ENCODE measurements at regions not wholly inside any gene's neighbourhood (a gene's known extent, or its start where the extent isn't known, plus 50 kb on each side); places are given as distances from the start of the nearest gene placed in this dataset.
"Not testable (repeated sequence)": the region's sequence is repeated elsewhere in the genome, so short reads cannot be mapped to it uniquely, and the experiment has no call there.

GRCh38 chr14:21852775-21853174, 179.2 kb upstream of the OR4E1 start:
- Mint-ChIP-seq H3K4me3 (no peak overlapping the region), H3K36me3 (no peaks in the 10 kb centered on the region), H3K27ac (no peak overlapping the region), H3K4me1 (peaks cover 10% of the 10 kb centered on the region), H3K9me3 (no peaks in the 10 kb centered on the region), H3K27me3 (ENCODE audit: low read depth in 3 of 3) (peaks cover 0 to 2% (median 0%) of the 10 kb centered on the region in 3 donors)
- DNase-seq, result no peak
- H4K20me1 ChIP-seq (ENCODE audit: insufficient read depth, low read length), result no peaks in the 10 kb centered on the region
- no peaks in the 10 kb centered on the region for H3K4me1 ChIP-seq (ENCODE audit: control insufficient read depth in 1 of 2, insufficient read depth in 2 of 2, low read length in 2 of 2)
- H3K9me3 ChIP-seq (replicated peaks in 1 of 2; ENCODE audit: control insufficient read depth in 1 of 2, insufficient read depth in 1 of 2, low read length in 2 of 2), result no peaks in the 10 kb centered on the region
- no peaks in the 10 kb centered on the region for H3K27me3 ChIP-seq (ENCODE audit: control insufficient read depth in 2 of 2, insufficient read depth in 2 of 2, low read length in 2 of 2)
- intact Hi-C loops (cut with micrococcal nuclease), result no loop called here
- no peak overlapping the region for H3K9ac ChIP-seq (ENCODE audit: insufficient read depth, low read length, poor library complexity, severe bottlenecking)
- no peaks in the 10 kb centered on the region for H3K36me3 ChIP-seq (replicated peaks in 1 of 2; ENCODE audit: control insufficient read depth in 1 of 2, insufficient read depth in 2 of 2, low read length in 2 of 2)
- no peak overlapping the region for H3K27ac ChIP-seq (ENCODE audit: low read depth in 1 of 2, low read length in 2 of 2)
- no peak for TF ChIP-seq CTCF (IDR thresholded peaks at IDR 0.05)
- H3K4me3 ChIP-seq (replicated peaks in 1 of 3; ENCODE audit: low read depth in 2 of 3, low read length in 3 of 3), result no peak overlapping the region
- H3K79me2 ChIP-seq (ENCODE audit: insufficient read depth, low read length), result no peaks in the 10 kb centered on the region
- WGBS (ENCODE audit: insufficient coverage), result 50% methylated on average over 2 of the region's 3 CpGs
- H3K4me2 ChIP-seq (replicated peaks; ENCODE audit: extremely low read depth, low read length, poor library complexity, severe bottlenecking), result no peak overlapping the region
- H2AFZ ChIP-seq (ENCODE audit: insufficient read depth, low read depth, low read length, poor library complexity, severe bottlenecking), result peak overlapping the region; percentile 65

GRCh38 chr14:21852061-21852664, 178.5 kb upstream of the OR4E1 start:
- no peak overlapping the region for H3K27ac Mint-ChIP-seq
- intact Hi-C loops (cut with micrococcal nuclease), result no loop called here
- peak; percentile 6 to 32 (median 22) for DNase-seq
- Histone ChIP-seq H2AFZ (ENCODE audit: insufficient read depth, low read depth, low read length, poor library complexity, severe bottlenecking) (peak overlapping the region; percentile 65), H3K9ac (ENCODE audit: insufficient read depth, low read length, poor library complexity, severe bottlenecking) (no peak overlapping the region), H3K4me2 (replicated peaks; ENCODE audit: extremely low read depth, low read length, poor library complexity, severe bottlenecking) (peak overlapping the region; percentile 58), H3K9me3 (replicated peaks in 1 of 2; ENCODE audit: control insufficient read depth in 1 of 2, insufficient read depth in 1 of 2, low read length in 2 of 2) (no peaks in the 10 kb centered on the region), H3K27me3 (ENCODE audit: control insufficient read depth in 2 of 2, insufficient read depth in 2 of 2, low read length in 2 of 2) (no peaks in the 10 kb centered on the region), H3K4me1 (ENCODE audit: control insufficient read depth in 1 of 2, insufficient read depth in 2 of 2, low read length in 2 of 2) (no peaks in the 10 kb centered on the region), H3K36me3 (replicated peaks in 1 of 2; ENCODE audit: control insufficient read depth in 1 of 2, insufficient read depth in 2 of 2, low read length in 2 of 2) (no peaks in the 10 kb centered on the region), H4K20me1 (ENCODE audit: insufficient read depth, low read length) (no peaks in the 10 kb centered on the region), H3K27ac (ENCODE audit: low read depth in 1 of 2, low read length in 2 of 2) (no peak overlapping the region), H3K4me3 (replicated peaks in 1 of 3; ENCODE audit: low read depth in 2 of 3, low read length in 3 of 3) (peak overlapping the region in 2 of 3 experiments; percentile 50 to 56), H3K79me2 (ENCODE audit: insufficient read depth, low read length) (no peaks in the 10 kb centered on the region)
- peaks cover 10% of the 10 kb centered on the region for H3K4me1 Mint-ChIP-seq
- peaks cover 0 to 2% (median 0%) of the 10 kb centered on the region in 3 donors for H3K27me3 Mint-ChIP-seq (ENCODE audit: low read depth in 3 of 3)
- TF ChIP-seq CTCF (IDR thresholded peaks at IDR 0.05), result peak; percentile 81
- peak overlapping the region; percentile 61 to 82 for H3K4me3 Mint-ChIP-seq
- WGBS (ENCODE audit: insufficient coverage), result no CpG with 5 or more reads among the region's 4 CpGs
- no peaks in the 10 kb centered on the region for H3K9me3 Mint-ChIP-seq
- no peaks in the 10 kb centered on the region for H3K36me3 Mint-ChIP-seq

- H3K4me1 ChIP-seq (ENCODE audit: control insufficient read depth in 1 of 2, insufficient read depth in 2 of 2, low read length in 2 of 2); H3K27me3 ChIP-seq (ENCODE audit: control insufficient read depth in 2 of 2, insufficient read depth in 2 of 2, low read length in 2 of 2); H3K36me3 ChIP-seq (replicated peaks in 1 of 2; ENCODE audit: control insufficient read depth in 1 of 2, insufficient read depth in 2 of 2, low read length in 2 of 2); H3K36me3 Mint-ChIP-seq; H3K4me1 Mint-ChIP-seq; H3K4me3 ChIP-seq (replicated peaks in 1 of 3; ENCODE audit: low read depth in 2 of 3, low read length in 3 of 3); H3K4me2 ChIP-seq (replicated peaks; ENCODE audit: extremely low read depth, low read length, poor library complexity, severe bottlenecking); H3K27ac ChIP-seq (ENCODE audit: low read depth in 1 of 2, low read length in 2 of 2); H3K27me3 Mint-ChIP-seq (ENCODE audit: low read depth in 3 of 3); H2AFZ ChIP-seq (ENCODE audit: insufficient read depth, low read depth, low read length, poor library complexity, severe bottlenecking); H4K20me1 ChIP-seq (ENCODE audit: insufficient read depth, low read length); H3K4me3 Mint-ChIP-seq; H3K9ac ChIP-seq (ENCODE audit: insufficient read depth, low read length, poor library complexity, severe bottlenecking); H3K27ac Mint-ChIP-seq; H3K79me2 ChIP-seq (ENCODE audit: insufficient read depth, low read length); DNase-seq; H3K9me3 Mint-ChIP-seq; intact Hi-C loops (cut with micrococcal nuclease); H3K9me3 ChIP-seq (replicated peaks in 1 of 2; ENCODE audit: control insufficient read depth in 1 of 2, insufficient read depth in 1 of 2, low read length in 2 of 2): not testable (repeated sequence)
- 78% methylated on average over 3 of the region's 11 CpGs for WGBS (ENCODE audit: insufficient coverage)
Measured at GRCh38 chr14:21846902-21847301, 173.3 kb upstream of the OR4E1 start.

Data from CD14-positive monocyte (primary cell).